HG03354 (cell line): ENCODE measurements at regions not wholly inside any gene's neighbourhood (a gene's known extent, or its start where the extent isn't known, plus 50 kb on each side); places are given as distances from the start of the nearest gene placed in this dataset.

Experiments
- ATAC-seq: cut with Tn5 transposase; IDR thresholded peaks from one replicate; pipeline ENCODE4 v1.9.1; 2021; ENCODE audit warnings: mild to moderate bottlenecking; ENCODE audit not compliant: unreplicated experiment, poor library complexity, severe bottlenecking

GRCh38 chr11:127620671-127621070 is 620.1 kb upstream of the KIRREL3 start:
- no peak for ATAC-seq

- no peak for ATAC-seq
Observed at GRCh38 chr11:127619946-127620345, 619.4 kb upstream of the KIRREL3 start.

- ATAC-seq: no peak
Observed at GRCh38 chr11:127618721-127619120, 618.2 kb upstream of the KIRREL3 start.

- ATAC-seq: no peak
Observed at GRCh38 chr11:127616158-127616557, 615.6 kb upstream of the KIRREL3 start.

- ATAC-seq: no peak
Observed at GRCh38 chr11:127612607-127613006, 612.0 kb upstream of the KIRREL3 start.

GRCh38 chr11:127609025-127609773 is 608.6 kb upstream of the KIRREL3 start:
- ATAC-seq: no peak

GRCh38 chr11:127607487-127608085 is 607.0 kb upstream of the KIRREL3 start:
- ATAC-seq: no peak

- ATAC-seq: no peak
Observed at GRCh38 chr11:127601578-127601977, 601.0 kb upstream of the KIRREL3 start.

- ATAC-seq: no peak
Observed at GRCh38 chr11:127600674-127601073, 600.1 kb upstream of the KIRREL3 start.

GRCh38 chr11:127598476-127598875 is 597.9 kb upstream of the KIRREL3 start:
- ATAC-seq: no peak

- ATAC-seq: no peak
Observed at GRCh38 chr11:127596433-127596832, 595.9 kb upstream of the KIRREL3 start.

GRCh38 chr11:127592371-127592770 is 591.8 kb upstream of the KIRREL3 start:
- ATAC-seq: no peak

- ATAC-seq: no peak
Observed at GRCh38 chr11:127590314-127590713, 589.7 kb upstream of the KIRREL3 start.

- no peak for ATAC-seq
Observed at GRCh38 chr11:127588431-127588830, 587.9 kb upstream of the KIRREL3 start.

- no peak for ATAC-seq
Observed at GRCh38 chr11:127587511-127587910, 586.9 kb upstream of the KIRREL3 start.

- ATAC-seq: no peak
Observed at GRCh38 chr11:127576210-127576609, 575.6 kb upstream of the KIRREL3 start.

- ATAC-seq: no peak
Observed at GRCh38 chr11:127574478-127574877, 573.9 kb upstream of the KIRREL3 start.

GRCh38 chr11:127568891-127569290 is 568.3 kb upstream of the KIRREL3 start:
- ATAC-seq: no peak

- no peak for ATAC-seq
Observed at GRCh38 chr11:127567237-127567932, 566.8 kb upstream of the KIRREL3 start.

GRCh38 chr11:127564810-127565209 is 564.2 kb upstream of the KIRREL3 start:
- no peak for ATAC-seq

GRCh38 chr11:127559978-127560377 is 559.4 kb upstream of the KIRREL3 start:
- ATAC-seq: no peak
